PC-3 (cell line): ENCODE measurements at regions not wholly inside any gene's neighbourhood (a gene's known extent, or its start where the extent isn't known, plus 50 kb on each side); places are given as distances from the start of the nearest gene placed in this dataset.

Source experiments
- ATAC-seq: fragments of 200-7000 bp; cut with Tn5 transposase; 2 replicates; pipeline ENCODE4 v1.9.1; 2020; ENCODE audit warnings: mild to moderate bottlenecking, moderate library complexity
- BruUV-seq: library from RNA; stranded (reverse); fragments of 400-500 nt; replicated peaks from 2 replicates; lab custom pipeline; 2021; lab: Mats Ljungman, UMichigan
- CTCF ChIA-PET: fragments of 300-600 bp; sonication (Branson Sonifier 250); formaldehyde crosslinking; loops from one replicate; lab custom pipeline; 2022; ENCODE audit warnings: antibody characterized with exemption; lab: Charles Lee
- POLR2A ChIA-PET: fragments of 300-600 bp; sonication (Branson Sonifier 250); formaldehyde crosslinking; loops from one replicate; lab custom pipeline; 2022; ENCODE audit warnings: antibody characterized with exemption; ENCODE audit not compliant: unreplicated experiment; lab: Charles Lee
- DNase-seq: peaks from one replicate; pipeline ENCODE4 v3.0.0-alpha.2; 2015
- H2AFZ ChIP-seq: fragments of 300-600 bp; sonication (generic); 2 replicates; pipeline ENCODE4 v1.6.0; 2016; ENCODE audit warnings: antibody characterized with exemption, low read length
- H3F3A ChIP-seq: fragments of 300-600 bp; sonication (generic); one replicate; pipeline ENCODE4 v1.6.0; 2017; ENCODE audit warnings: antibody characterized with exemption, low read length, control low read depth, mild to moderate bottlenecking; ENCODE audit not compliant: unreplicated experiment
- H3K27ac ChIP-seq: fragments of 300-600 bp; sonication (generic); 2 replicates; pipeline ENCODE4 v1.5.1; 2016; ENCODE audit warnings: mild to moderate bottlenecking, low read length
- H3K27me3 ChIP-seq: fragments of 300-600 bp; sonication (generic); 2 replicates; pipeline ENCODE4 v1.6.1; 2016; ENCODE audit warnings: low read length, mixed read lengths
- H3K36me3 ChIP-seq: fragments of 300-600 bp; sonication (generic); 2 replicates; pipeline ENCODE4 v1.6.1; 2016; ENCODE audit warnings: low read depth, mixed run types, low read length, mixed read lengths
- H3K4me1 ChIP-seq: fragments of 300-600 bp; sonication (generic); 2 replicates; pipeline ENCODE4 v1.5.1; 2016; ENCODE audit warnings: low read length; ENCODE audit not compliant: insufficient read depth
- H3K4me2 ChIP-seq: fragments of 300-600 bp; sonication (generic); 2 replicates; pipeline ENCODE4 v1.6.0; 2016; ENCODE audit warnings: low read length
- H3K4me3 ChIP-seq: fragments of 300-600 bp; sonication (generic); 2 replicates; pipeline ENCODE4 v1.5.1; 2016; ENCODE audit warnings: mild to moderate bottlenecking, low read length, mixed read lengths
- H3K79me2 ChIP-seq: fragments of 300-600 bp; sonication (generic); 2 replicates; pipeline ENCODE4 v1.6.1; 2017; ENCODE audit warnings: low read length, mixed read lengths
- H3K9ac ChIP-seq: fragments of 300-600 bp; sonication (generic); 2 replicates; pipeline ENCODE4 v1.6.0; 2016; ENCODE audit warnings: mild to moderate bottlenecking, low read length
- H3K9me2 ChIP-seq: fragments of 300-600 bp; sonication (generic); replicated peaks from 2 replicates; pipeline ENCODE4 v1.6.1; 2016; ENCODE audit warnings: mixed run types, low read length, mixed read lengths
- H3K9me3 ChIP-seq: fragments of 300-600 bp; sonication (generic); 2 replicates; pipeline ENCODE4 v1.6.1; 2016; ENCODE audit warnings: low read length, mixed read lengths
- H4K20me1 ChIP-seq: fragments of 300-600 bp; sonication (generic); 2 replicates; pipeline ENCODE4 v1.6.1; 2016; ENCODE audit warnings: low read length, mixed read lengths
- EZH2 ChIP-seq: fragments of 300-600 bp; sonication (generic); IDR thresholded peaks from one replicate; pipeline ENCODE4 v1.6.1; 2017; ENCODE audit warnings: antibody characterized with exemption, mild to moderate bottlenecking, low read length; ENCODE audit not compliant: unreplicated experiment
- EZH2phosphoT487 ChIP-seq: fragments of 300-600 bp; sonication (generic); IDR thresholded peaks from 2 replicates; pipeline ENCODE4 v1.6.1; 2018; ENCODE audit warnings: mild to moderate bottlenecking, antibody characterized with exemption, low read length, borderline replicate concordance
- intact Hi-C: fragments of 100-400 bp; cut with micrococcal nuclease; formaldehyde crosslinking; loops from 2 replicates; pipeline ENCODE4 v1.9.0; 2023
- TF ChIP-seq, protein P1 (sequence below): fragments of 300-600 bp; sonication (generic); conservative IDR thresholded peaks from 2 replicates; pipeline ENCODE4 v1.5.1; 2017; ENCODE audit warnings: antibody characterized with exemption, low read depth, mild to moderate bottlenecking, low read length

DNA sequence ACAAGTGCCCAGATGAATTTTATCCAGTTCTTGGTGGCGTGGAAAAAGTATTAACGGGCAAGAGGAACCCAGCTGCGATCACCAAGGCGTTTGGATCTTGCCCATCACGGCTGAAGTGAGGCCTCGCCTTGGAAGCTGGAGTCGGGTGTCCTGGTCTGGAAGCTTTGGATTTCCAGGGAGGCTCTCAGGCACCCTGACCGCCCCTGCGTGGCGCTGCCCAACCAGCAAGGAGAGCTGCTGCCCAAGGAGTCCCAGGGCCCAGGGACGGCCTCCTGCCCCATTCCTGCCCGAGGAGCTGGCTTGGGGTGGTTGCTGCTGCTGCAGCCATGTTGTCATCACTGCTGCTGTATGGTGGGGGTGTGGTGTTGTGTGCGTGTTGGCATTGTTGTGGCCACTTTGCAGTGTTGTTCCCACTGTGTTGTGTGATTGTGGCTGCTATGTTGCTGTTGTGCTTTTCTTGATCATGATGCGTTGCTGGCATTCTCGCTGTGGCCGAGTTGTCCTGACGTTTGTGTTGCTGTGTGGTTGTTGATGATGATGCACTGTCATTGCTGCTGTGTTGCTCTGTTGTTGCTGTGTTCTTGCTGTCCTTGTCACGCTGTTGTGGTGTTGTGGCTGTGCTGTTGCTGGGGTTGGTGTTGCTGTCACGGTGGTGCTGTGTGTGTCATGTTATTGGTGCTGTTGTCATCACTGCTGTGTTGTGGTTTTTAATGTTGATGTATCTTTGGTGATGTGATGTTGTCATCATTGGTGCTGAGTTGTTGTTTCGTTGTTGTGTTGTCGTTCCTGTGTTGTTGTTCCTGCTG lies 318.8 kb downstream of the C16orf95 start:
- peaks cover 10% of the 10 kb centered on the region for H3K4me1 ChIP-seq
- no peaks in the 10 kb centered on the region for H3K9me2 ChIP-seq
- H3K9me3 ChIP-seq, result peaks cover 7% of the 10 kb centered on the region; the same call in 1 of the 2 replicates
- H3F3A ChIP-seq, result no peaks in the 10 kb centered on the region
- DNase-seq, result no peak
- ATAC-seq, result no peak
- ChIA-PET CTCF (no interaction called here), POLR2A (no interaction called here)
- H3K79me2 ChIP-seq, result no peaks in the 10 kb centered on the region
- no peak overlapping the region for H2AFZ ChIP-seq
- no peak overlapping the region for H3K9ac ChIP-seq
- TF ChIP-seq, protein P1, sequence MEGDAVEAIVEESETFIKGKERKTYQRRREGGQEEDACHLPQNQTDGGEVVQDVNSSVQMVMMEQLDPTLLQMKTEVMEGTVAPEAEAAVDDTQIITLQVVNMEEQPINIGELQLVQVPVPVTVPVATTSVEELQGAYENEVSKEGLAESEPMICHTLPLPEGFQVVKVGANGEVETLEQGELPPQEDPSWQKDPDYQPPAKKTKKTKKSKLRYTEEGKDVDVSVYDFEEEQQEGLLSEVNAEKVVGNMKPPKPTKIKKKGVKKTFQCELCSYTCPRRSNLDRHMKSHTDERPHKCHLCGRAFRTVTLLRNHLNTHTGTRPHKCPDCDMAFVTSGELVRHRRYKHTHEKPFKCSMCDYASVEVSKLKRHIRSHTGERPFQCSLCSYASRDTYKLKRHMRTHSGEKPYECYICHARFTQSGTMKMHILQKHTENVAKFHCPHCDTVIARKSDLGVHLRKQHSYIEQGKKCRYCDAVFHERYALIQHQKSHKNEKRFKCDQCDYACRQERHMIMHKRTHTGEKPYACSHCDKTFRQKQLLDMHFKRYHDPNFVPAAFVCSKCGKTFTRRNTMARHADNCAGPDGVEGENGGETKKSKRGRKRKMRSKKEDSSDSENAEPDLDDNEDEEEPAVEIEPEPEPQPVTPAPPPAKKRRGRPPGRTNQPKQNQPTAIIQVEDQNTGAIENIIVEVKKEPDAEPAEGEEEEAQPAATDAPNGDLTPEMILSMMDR, result no peak
- TF ChIP-seq EZH2phosphoT487, result no peak
- no peak for TF ChIP-seq EZH2
- H3K4me3 ChIP-seq, result no peak overlapping the region
- 0 out of 2 replicates have a peak, but pooled peaks cover 3% of the 10 kb centered on the region for H3K27me3 ChIP-seq
- no peaks in the 10 kb centered on the region for H4K20me1 ChIP-seq
- no TSS peak for BruUV-seq
- intact Hi-C loops, result no loop called here
- no peak overlapping the region for H3K4me2 ChIP-seq
- no peaks in the 10 kb centered on the region for H3K36me3 ChIP-seq
- H3K27ac ChIP-seq, result no peak overlapping the region

DNA sequence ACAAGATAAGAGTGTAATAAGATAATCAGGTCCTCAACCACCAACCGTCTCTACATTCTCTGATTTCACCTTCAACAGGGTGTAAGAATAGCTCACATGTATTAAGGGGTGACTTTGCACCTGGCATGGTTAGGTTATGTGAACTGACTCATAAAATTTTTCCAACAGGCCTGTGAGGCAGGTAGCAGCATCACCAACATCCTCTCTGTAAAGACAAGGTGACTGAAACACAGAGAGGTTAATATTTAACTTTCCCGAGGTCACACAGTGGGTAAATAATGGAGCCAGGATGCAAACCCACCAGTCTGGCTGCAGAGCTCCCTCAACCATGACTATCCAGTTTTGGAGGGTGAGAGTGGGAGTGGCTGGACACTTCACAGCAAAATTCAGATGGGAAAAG lies 317.2 kb downstream of the C16orf95 start:
- ChIA-PET CTCF (no interaction called here), POLR2A (no interaction called here)
- Histone ChIP-seq H3K9me2 (no peaks in the 10 kb centered on the region), H4K20me1 (no peaks in the 10 kb centered on the region), H3K4me2 (no peak overlapping the region), H3K36me3 (no peaks in the 10 kb centered on the region), H2AFZ (no peak overlapping the region), H3K27me3 (0 out of 2 replicates have a peak, but pooled peaks cover 3% of the 10 kb centered on the region), H3K4me3 (no peak overlapping the region), H3K9me3 (peaks cover 7% of the 10 kb centered on the region; the same call in 1 of the 2 replicates), H3K27ac (no peak overlapping the region), H3K9ac (no peak overlapping the region), H3K79me2 (no peaks in the 10 kb centered on the region), H3K4me1 (peaks cover 2% of the 10 kb centered on the region), H3F3A (no peaks in the 10 kb centered on the region)
- peak; percentile 4 for DNase-seq
- ATAC-seq, result no peak
- TF ChIP-seq, protein P1, result no peak
- TF ChIP-seq EZH2, result no peak
- TF ChIP-seq EZH2phosphoT487, result no peak
- no TSS peak for BruUV-seq
- intact Hi-C loops, result no loop called here

DNA sequence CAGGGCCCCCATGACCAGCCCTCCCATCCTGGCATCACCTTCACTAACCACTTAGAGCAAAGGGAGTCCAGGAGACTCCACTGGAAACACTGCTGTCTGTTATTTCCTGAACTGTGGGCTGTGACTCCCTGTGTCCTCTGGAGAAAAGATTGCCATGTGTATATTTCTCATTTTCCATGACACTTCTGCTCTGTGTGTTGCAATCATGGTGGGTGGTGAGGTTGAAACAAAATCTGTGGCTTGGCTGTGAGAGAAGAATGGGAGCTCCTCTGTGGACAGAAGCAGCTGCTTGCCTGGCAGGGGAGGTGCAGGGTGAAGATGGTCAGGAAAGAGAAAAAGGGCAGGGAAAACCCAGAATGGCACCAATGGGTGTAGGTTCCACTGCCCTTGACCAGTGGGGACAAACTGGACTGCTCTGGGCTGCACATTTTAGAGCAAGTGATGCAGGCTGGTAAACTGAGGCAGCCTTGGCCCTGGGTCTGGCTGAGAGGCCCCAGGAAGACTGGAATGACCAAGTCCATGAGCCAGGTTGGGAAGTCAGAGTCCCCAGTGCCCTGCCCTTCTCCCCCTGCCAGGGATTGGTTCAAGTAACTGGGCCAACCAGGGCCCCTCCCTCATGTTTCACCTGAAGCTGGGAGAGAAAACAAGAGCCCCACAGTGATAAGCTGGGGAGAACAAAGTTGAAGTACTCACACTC lies 314.3 kb downstream of the C16orf95 start:
- H2AFZ ChIP-seq, result no peak overlapping the region
- no peaks in the 10 kb centered on the region for H3F3A ChIP-seq
- no TSS peak for BruUV-seq
- H3K4me1 ChIP-seq, result no peaks in the 10 kb centered on the region
- H3K27ac ChIP-seq, result no peak overlapping the region
- no peak overlapping the region for H3K4me3 ChIP-seq
- TF ChIP-seq EZH2 (no peak), EZH2phosphoT487 (no peak)
- TF ChIP-seq, protein P1, result no peak
- no peaks in the 10 kb centered on the region for H3K9me2 ChIP-seq
- no peaks in the 10 kb centered on the region for H3K27me3 ChIP-seq
- intact Hi-C loops, result no loop called here
- H3K36me3 ChIP-seq, result no peaks in the 10 kb centered on the region
- no peaks in the 10 kb centered on the region for H3K79me2 ChIP-seq
- no peak for ATAC-seq
- POLR2A ChIA-PET, result no interaction called here
- no peaks in the 10 kb centered on the region for H4K20me1 ChIP-seq
- H3K9ac ChIP-seq, result no peak overlapping the region
- DNase-seq, result no peak
- CTCF ChIA-PET, result no interaction called here
- H3K4me2 ChIP-seq, result no peak overlapping the region
- H3K9me3 ChIP-seq, result peaks cover 7% of the 10 kb centered on the region; the same call in 1 of the 2 replicates
